Fibroblast of peridontal ligament (primary cell): ENCODE measurements at regions not wholly inside any gene's neighbourhood (a gene's known extent, or its start where the extent isn't known, plus 50 kb on each side); places are given as distances from the start of the nearest gene placed in this dataset.

Experiments
- DNase-seq: peaks from one replicate; pipeline ENCODE4 v3.0.0-alpha.2; 2010; ENCODE audit errors: extremely low read depth

DNA sequence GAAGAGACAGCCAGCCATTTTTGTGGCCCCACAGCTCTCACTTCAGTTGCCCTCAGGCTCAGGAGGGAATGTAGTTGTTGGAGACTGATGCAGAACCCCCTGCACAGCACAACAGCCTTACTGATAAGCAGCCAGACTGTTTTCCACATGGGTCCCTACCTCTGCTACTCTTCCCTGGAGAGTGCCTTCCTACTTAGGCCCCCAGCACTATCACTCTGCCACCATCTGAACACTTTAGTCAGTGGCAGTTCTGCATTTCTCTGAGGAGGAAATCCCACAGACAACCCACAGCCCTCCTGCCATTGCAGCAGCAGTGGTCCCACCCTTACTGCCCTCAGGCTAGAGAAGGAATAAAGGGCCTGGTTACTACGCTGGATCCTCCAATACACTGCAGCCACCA, 61.8 kb upstream of the PTPRD start:
- no peak for DNase-seq

- no peak for DNase-seq
These were observed 65.2 kb upstream of the PTPRD start for GRCh38 chr9:10678010-10678409.

DNA sequence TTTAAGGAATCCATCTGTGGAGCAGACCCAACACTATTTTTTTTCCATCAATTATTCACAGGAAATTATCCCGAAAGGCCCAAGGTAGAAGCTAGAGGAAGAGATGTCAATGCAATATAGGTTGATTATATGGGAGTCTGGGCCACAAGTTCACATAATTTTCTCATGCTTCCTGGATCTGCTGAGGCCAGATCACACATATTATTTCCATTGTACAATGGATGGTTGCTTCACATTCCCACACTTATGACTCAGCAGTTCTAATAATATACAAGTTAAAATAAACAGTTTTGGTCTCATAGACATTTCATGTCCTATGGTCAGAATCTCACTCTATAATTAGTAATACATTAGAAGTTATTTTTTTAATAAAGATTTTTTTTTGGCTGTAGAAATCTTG, 66.0 kb upstream of the PTPRD start:
- no peak for DNase-seq

GRCh38 chr9:10686943-10687342, 74.1 kb upstream of the PTPRD start:
- no peak for DNase-seq

DNA sequence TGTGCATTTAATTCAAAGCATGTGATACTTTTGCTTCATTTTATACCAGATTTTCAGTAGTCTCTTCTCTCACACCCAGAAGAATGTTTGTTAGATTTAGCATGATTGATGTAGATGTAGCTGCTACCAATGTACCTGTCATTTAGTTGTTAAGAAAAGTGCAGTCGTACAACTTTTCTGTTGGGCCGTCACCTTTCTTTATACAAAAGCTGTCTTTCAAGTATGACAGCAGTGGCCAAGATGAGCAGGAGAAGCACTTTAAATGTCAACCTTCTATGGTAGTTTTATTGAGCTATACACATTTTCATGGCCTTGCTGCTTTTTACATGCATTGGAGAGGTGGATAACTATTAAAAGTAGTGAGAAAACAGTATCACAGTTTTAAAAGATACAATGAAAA, 77.7 kb upstream of the PTPRD start:
- no peak for DNase-seq

- no peak for DNase-seq
These were observed 84.2 kb upstream of the PTPRD start for GRCh38 chr9:10697044-10697443.

DNA sequence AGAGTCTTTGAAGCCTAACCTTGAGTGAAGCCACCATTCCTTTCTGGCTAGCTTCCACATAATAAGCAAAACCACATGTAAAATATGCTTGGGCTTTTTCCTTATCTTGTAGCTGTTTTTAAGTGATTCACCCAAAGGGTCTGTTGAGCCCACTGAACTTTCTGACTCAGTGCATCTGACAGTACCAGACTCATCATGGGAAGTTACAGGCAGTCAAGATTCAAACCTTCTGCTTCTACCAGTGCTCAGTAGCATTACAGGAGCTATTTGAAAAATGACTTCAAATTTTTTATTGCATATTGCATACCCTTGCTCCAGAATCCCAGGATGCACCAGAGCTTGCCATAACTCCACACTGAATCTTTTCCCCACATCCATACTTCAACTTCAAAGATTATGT, 87.5 kb upstream of the PTPRD start:
- DNase-seq = no peak

DNA sequence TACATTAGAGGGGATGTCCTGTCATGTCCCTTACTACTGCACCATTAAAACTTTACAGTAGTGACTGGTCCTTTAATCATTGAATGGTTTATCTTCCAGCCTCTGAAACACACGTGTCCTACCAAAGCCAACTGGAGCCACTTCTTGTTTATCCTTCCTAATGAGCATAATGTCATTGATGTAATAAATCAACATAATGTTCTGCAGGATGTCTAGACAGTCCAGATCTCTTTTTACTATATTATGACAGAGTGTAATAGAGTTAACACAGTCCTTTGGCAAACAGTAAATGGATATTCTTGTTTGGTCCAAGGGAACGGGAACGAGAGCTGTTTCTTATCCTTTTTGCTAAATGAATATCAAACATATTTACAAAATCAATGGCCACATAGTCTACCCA, 88.1 kb upstream of the PTPRD start:
- no peak for DNase-seq

GRCh38 chr9:10701906-10702305, 89.1 kb upstream of the PTPRD start:
- no peak for DNase-seq

DNA sequence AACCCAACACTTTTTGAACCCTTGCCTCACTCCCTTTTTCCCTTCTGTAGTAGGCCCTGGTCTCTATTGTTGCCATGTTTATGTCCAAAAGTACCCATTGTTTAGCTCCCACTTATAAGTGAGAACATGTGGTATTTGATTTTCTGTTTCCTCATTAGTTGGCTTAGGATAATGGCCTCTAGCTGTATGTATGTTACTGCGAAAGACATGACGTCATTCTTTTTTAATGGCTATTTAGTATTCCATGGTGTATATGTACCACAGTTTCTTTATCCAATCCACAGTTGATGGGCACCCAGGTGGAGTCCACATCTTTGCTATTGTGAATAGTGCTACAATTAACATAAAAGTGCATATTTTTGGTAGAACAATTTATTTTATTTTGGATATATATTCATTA, 90.3 kb upstream of the PTPRD start:
- no peak for DNase-seq

DNA sequence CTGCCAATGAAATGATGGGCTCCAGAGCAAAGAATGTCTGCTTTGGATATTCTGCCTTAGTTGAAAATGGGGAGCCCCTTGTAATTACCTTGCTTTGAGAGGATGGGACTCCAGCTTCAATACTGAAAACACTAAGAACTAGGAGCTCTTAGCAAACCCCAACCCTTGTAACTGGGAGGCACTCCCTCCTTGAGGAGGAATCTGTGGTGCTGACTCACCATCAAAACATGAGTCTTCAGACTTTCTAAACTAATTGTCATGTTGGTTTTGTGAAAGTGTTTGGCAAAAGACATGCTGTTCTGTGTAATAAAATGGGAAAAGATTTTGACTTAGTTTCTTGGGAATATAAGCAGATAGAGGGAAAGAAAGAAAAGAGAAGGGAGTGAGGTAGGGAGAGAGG, 91.9 kb upstream of the PTPRD start:
- DNase-seq = no peak

GRCh38 chr9:10705383-10705782, 92.6 kb upstream of the PTPRD start:
- no peak for DNase-seq

DNA sequence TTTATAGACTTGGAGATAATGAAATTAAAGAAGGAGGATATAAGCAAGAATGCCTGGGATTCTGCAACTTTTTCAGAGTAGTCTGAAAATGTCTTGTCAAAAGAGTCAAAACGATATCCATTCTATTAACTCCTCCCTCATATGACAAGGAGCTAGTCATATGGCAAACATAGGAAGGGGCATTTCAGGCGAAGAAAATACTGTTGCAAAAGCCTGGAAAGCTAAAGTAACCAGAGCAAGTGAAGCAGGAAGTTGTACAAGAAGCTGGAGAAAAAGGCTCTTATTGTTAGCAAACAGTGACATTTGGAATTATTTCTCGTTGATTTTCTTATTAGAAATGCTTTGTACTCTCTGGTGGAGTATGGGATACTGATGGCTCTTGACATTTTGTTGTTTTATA, 94.0 kb upstream of the PTPRD start:
- DNase-seq = no peak

GRCh38 chr9:10721301-10721700, 108.5 kb upstream of the PTPRD start:
- no peak for DNase-seq

- no peak for DNase-seq
These were observed 116.4 kb upstream of the PTPRD start for GRCh38 chr9:10729213-10729612.

DNA sequence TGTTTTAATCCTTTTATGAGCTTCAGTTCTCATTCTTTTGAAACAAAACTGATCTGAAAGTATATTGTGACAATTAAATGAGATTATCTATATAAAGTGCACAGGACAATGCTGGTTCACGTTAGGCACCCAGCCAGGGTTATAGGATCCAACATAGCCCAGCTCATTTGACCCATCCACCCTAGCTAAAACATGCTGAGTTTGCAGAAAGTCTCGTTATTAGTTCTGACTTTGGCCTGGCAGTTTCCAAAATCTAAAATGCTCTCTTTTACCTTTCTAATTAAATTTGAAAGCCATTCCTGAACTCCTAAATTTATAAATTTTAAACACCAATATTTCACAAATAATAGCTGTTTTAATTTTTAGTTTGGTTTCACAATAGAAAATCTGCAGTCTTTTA, 131.9 kb upstream of the PTPRD start:
- no peak for DNase-seq

DNA sequence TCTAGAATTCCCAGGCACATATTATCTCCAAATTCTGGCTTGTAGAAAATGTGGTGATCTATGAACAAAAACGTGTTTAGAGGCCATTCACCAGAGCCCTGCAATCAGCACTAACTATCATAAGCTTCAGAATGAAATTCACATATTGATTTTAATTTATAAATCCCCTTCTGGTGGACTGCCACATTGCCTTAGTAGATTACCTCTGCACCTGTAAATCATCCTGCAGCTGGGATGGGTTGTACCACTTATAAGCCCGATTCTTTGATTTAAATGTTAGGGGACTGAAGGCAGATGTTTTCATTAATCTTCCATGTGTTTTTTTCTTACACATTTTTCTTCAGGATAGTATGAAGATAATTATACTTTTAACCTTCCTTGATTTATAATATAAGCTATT, 140.7 kb upstream of the PTPRD start:
- DNase-seq = no peak

- no peak for DNase-seq
These were observed 151.7 kb upstream of the PTPRD start for GRCh38 chr9:10764481-10764880.

- no peak for DNase-seq
These were observed 160.3 kb upstream of the PTPRD start for GRCh38 chr9:10773136-10773535.

DNA sequence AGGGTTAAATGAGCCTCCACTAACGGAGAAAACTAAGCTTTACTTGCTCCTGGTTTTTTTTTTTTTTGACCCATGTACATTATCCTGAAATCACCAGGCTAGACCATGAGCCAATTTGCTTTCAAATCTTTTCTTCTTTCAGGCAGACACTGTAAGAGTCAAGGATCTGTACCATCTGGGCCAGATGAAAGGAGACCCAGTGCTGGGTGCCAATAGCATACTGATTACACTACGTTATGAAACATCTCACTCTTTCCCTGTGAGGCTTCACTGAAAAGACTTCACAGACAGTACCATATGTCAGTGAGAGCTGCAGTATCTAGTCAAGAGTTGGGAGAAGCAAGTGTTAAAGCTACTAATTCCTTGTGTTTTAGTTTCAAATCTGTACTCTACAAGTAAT, 161.2 kb upstream of the PTPRD start:
- DNase-seq = no peak

DNA sequence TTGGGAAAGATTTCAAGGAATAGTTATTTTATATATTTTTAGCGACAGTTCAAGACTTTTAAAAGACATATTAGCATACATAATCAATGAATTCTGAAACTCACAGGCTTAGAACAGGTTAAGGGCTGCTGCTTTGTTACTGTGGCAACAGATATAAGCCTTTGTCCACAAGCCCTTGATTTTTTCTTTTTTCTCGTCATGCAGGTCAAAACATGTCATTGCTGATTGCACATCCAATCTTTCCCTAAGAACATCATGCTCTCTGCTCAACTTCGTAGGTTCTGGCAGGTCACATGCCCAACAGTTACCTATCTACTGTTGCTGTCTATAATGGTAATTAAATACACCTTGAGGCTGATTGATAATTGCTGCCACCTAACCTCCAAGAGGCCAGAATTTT, 172.5 kb upstream of the PTPRD start:
- DNase-seq = no peak

DNA sequence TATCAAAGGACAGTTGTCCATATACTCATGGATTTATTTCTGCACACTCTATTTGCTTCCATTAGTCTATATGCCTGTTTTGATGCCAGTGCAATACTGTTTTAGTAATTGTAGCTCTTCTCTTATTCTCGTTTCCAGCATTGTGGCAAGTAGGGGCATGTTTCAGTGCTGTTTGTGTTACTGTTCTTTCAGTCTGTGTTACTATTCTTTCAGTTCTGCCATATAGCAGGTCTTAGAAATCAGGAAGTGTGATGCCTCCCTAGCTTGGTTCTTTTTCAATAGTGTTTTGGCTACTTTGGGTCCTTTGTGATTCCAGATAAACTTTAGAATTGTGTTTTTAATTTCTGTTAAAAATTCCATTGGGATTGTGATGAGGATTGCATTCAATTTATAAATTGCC, 180.5 kb upstream of the PTPRD start:
- no peak for DNase-seq

- DNase-seq = no peak
These were observed 191.7 kb upstream of the PTPRD start for GRCh38 chr9:10804486-10804885.

DNA sequence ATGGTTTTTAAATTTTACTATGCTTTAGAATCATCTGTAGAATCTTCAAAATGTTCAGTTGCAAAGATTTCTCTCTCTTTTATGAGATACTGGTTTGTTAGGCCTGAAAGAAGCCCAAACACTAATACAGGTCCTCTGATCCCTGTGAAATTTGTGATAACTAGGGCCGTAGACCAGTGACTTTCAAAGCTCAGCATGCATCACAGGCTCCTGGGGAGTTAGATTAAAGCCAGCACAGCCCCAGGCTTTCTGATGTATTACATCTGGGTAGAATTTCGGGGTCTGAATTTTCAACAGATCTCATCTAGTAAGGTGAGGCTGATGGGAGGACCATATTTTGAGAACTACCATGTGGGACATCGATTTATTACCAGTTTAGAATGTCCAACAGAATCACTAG, 194.1 kb upstream of the PTPRD start:
- DNase-seq = no peak

DNA sequence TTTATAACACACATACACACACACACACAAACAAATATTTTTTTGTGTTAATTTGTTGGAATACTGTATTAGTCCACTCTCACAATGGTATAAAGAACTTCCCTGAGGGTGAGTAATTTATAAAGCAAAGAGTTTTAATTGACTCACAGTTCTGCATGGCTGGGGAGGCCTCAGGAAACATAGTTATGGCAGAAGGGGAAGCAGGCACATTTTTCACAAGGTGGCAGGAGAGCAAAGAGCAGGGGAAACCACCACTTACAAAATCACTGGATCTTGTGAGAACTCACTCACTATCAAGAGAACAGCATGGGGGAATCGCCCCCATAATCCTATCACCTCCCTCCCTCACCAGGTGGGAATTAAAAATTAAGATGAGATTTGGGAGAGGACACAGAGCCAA, 205.4 kb upstream of the PTPRD start:
- no peak for DNase-seq
